HepG2 (cell line): ENCODE measurements at regions not wholly inside any gene's neighbourhood (a gene's known extent, or its start where the extent isn't known, plus 50 kb on each side); places are given as distances from the start of the nearest gene placed in this dataset.
"Not testable (repeated sequence)": the region's sequence is repeated elsewhere in the genome, so short reads cannot be mapped to it uniquely, and the experiment has no call there.

Experiments
- ATAC-seq: fragments of 200-7000 bp; cut with Tn5 transposase; 3 replicates; pipeline ENCODE4 v1.9.1; 2020; ENCODE audit warnings: mild to moderate bottlenecking, moderate library complexity
- BruUV-seq: library from RNA; stranded (reverse); fragments of 400-500 nt; replicated peaks from 2 replicates; lab custom pipeline; 2021; lab: Mats Ljungman, UMichigan
- CTCF ChIA-PET: fragments of 300-600 bp; formaldehyde crosslinking; extraction: SDS; loops from one replicate; lab custom pipeline; 2021; ENCODE audit warnings: low total read pairs, inconsistent platforms, low intra/inter-chr PET ratio; lab: Yijun Ruan, JAX
- POLR2A ChIA-PET: fragments of 350-600 bp; sonication (Branson Sonifier 250); formaldehyde crosslinking; loops from one replicate; lab custom pipeline; 2020; ENCODE audit warnings: antibody characterized with exemption, inconsistent platforms; lab: Yijun Ruan, JAX
- DNase-seq: peaks from one replicate; pipeline ENCODE4 v3.0.0-alpha.2; 2015; ENCODE audit warnings: low spot score
- FAIRE-seq: peaks from 3 replicates; lab custom pipeline; 2011; peaks lifted over from hg19 to GRCh38; lab: Jason Lieb, UNC
- H2AFZ ChIP-seq: one replicate; pipeline ENCODE4 v1.6.1; 2011; ENCODE audit warnings: low read length, inconsistent platforms
- H3K27ac ChIP-seq: fragments of 300-600 bp; 3 replicates; pipeline ENCODE4 v1.8.0; 2011; ENCODE audit warnings: mixed run types, mild to moderate bottlenecking, mixed read lengths, low read length, inconsistent platforms; ENCODE audit not compliant: insufficient read depth; ENCODE audit errors: extremely low read length
- H3K27me3 ChIP-seq, 2 experiments: fragments of 200-600 bp in 1 of 2; 2 replicates in 1 of 2; 3 replicates in 1 of 2; pipeline versions ENCODE4 v1.6.0 to v1.8.0; 2011; ENCODE audit warnings: low read length in 2 of 2, mild to moderate bottlenecking in 2 of 2, moderate library complexity in 2 of 2, inconsistent platforms in 1 of 2; ENCODE audit not compliant: insufficient read depth in 2 of 2, control insufficient read depth in 1 of 2
- H3K36me3 ChIP-seq, 2 experiments: fragments of 200-600 bp in 1 of 2; replicated peaks in 1 of 2; 2 replicates in 1 of 2; 3 replicates in 1 of 2; pipeline versions ENCODE4 v1.5.1 to v1.8.0; 2011; ENCODE audit warnings: low read length in 2 of 2, inconsistent platforms in 1 of 2; ENCODE audit not compliant: insufficient read depth in 2 of 2, control insufficient read depth in 1 of 2
- H3K4me1 ChIP-seq: 2 replicates; pipeline ENCODE4 v1.5.1; 2012; ENCODE audit warnings: low read length, inconsistent platforms; ENCODE audit not compliant: insufficient read depth
- H3K4me2 ChIP-seq: 2 replicates; pipeline ENCODE4 v1.6.0; 2011; ENCODE audit warnings: low read depth, low read length, inconsistent platforms
- H3K4me3 ChIP-seq, 3 experiments: fragments of 200-600 bp in 1 of 3; sonication (generic), shearing (Covaris generic) in 1 of 3; replicated peaks in 1 of 3; 2 replicates each; pipeline ENCODE4 v1.5.1; 2011 to 2016; ENCODE audit warnings: low read length in 3 of 3, inconsistent platforms in 2 of 3, low read depth in 2 of 3, mild to moderate bottlenecking in 2 of 3, control low read depth in 1 of 3, mixed read lengths in 1 of 3; ENCODE audit not compliant: insufficient read depth in 1 of 3
- H3K79me2 ChIP-seq: one replicate; pipeline ENCODE4 v1.6.1; 2011; ENCODE audit warnings: low read length, inconsistent platforms; ENCODE audit not compliant: insufficient read depth
- H3K9ac ChIP-seq: 2 replicates; pipeline ENCODE4 v1.6.0; 2011; ENCODE audit warnings: mild to moderate bottlenecking, low read depth, low read length, inconsistent platforms; ENCODE audit not compliant: insufficient read depth
- H3K9me3 ChIP-seq: 2 replicates; pipeline ENCODE4 v1.5.1; 2012; ENCODE audit warnings: mild to moderate bottlenecking, low read length
- H4K20me1 ChIP-seq: 2 replicates; pipeline ENCODE4 v1.6.0; 2011; ENCODE audit warnings: inconsistent platforms, mild to moderate bottlenecking, low read length, moderate library complexity; ENCODE audit not compliant: insufficient read depth
- ATAD3A ChIP-seq: sonication (generic); formaldehyde crosslinking; IDR thresholded peaks from 2 replicates; pipeline ENCODE4 v1.4.0; 2020; ENCODE audit warnings: missing genetic modification reagents
- CENPT ChIP-seq: sonication (generic); formaldehyde crosslinking; IDR thresholded peaks from 2 replicates; pipeline ENCODE4 v1.8.0; 2022; ENCODE audit warnings: low read depth, mild to moderate bottlenecking, moderate library complexity, missing genetic modification reagents
- PHF8 ChIP-seq: sonication (generic); formaldehyde crosslinking; IDR thresholded peaks from 2 replicates; pipeline ENCODE4 v1.5.0; 2020; ENCODE audit warnings: missing genetic modification reagents
- RARA ChIP-seq: IDR thresholded peaks from 2 replicates; pipeline ENCODE4 v1.6.1; 2016; ENCODE audit warnings: missing genetic modification reagents, missing compliant biosample characterization
- SOX6 ChIP-seq, 2 experiments: fragments of 450-650 bp in 1 of 2; sonication (generic) in 1 of 2; formaldehyde crosslinking in 1 of 2; IDR thresholded peaks; 2 replicates each; pipeline versions ENCODE4 v1.4.0 to v1.6.1; 2017 to 2020; ENCODE audit warnings: antibody characterized with exemption in 1 of 2, mild to moderate bottlenecking in 1 of 2, missing genetic modification reagents in 1 of 2
- ZMYM4 ChIP-seq: sonication (generic); formaldehyde crosslinking; IDR thresholded peaks from 2 replicates; pipeline ENCODE4 v1.8.1; 2023; ENCODE audit warnings: mild to moderate bottlenecking, missing genetic modification reagents
- ZNF264 ChIP-seq: sonication (generic); formaldehyde crosslinking; IDR thresholded peaks from 2 replicates; pipeline ENCODE4 v1.4.0; 2020; ENCODE audit warnings: missing genetic modification reagents
- ZNF496 ChIP-seq: sonication (generic); formaldehyde crosslinking; IDR thresholded peaks from 2 replicates; pipeline ENCODE4 v1.8.1; 2023; ENCODE audit warnings: mild to moderate bottlenecking, moderate library complexity, missing genetic modification reagents; ENCODE audit not compliant: insufficient replicate concordance
- ZNF7 ChIP-seq: IDR thresholded peaks from 2 replicates; pipeline ENCODE4 v1.6.1; 2016; ENCODE audit warnings: missing biosample characterization, missing genetic modification reagents
- ZNF772 ChIP-seq: sonication (generic); formaldehyde crosslinking; IDR thresholded peaks from 2 replicates; pipeline ENCODE4 v1.5.0; 2020; ENCODE audit warnings: mild to moderate bottlenecking, missing genetic modification reagents
- WGBS: methylation state at CpG from one replicate; pipeline ENCODE4 v1.1.6; 2017; ENCODE audit warnings: low lambda C conversion rate; 5-methylcytosine and 5-hydroxymethylcytosine counted together
- in situ Hi-C: cut with HindIII; loops from 2 replicates; pipeline ENCODE4 v1.10.0; 2017; ENCODE audit warnings: low pct_unique_long_range_greater_than_20kb; ENCODE audit not compliant: extremely low pct_ligation_motif_present
- intact Hi-C: fragments of 100-400 bp; cut with micrococcal nuclease; formaldehyde crosslinking; loops from one replicate; pipeline ENCODE4 v1.10.0; 2022; ENCODE audit not compliant: unreplicated experiment
- TF ChIP-seq, protein P1 (sequence below): IDR thresholded peaks from 2 replicates; pipeline ENCODE4 v1.4.0; 2020; ENCODE audit warnings: mild to moderate bottlenecking, missing genetic modification reagents
- TF ChIP-seq, protein P2 (sequence below): IDR thresholded peaks from 2 replicates; pipeline ENCODE4 v1.6.1; 2016; ENCODE audit warnings: missing genetic modification reagents, missing compliant biosample characterization
- TF ChIP-seq, protein P3 (sequence below): sonication (generic); formaldehyde crosslinking; IDR thresholded peaks from 2 replicates; pipeline ENCODE4 v1.8.0; 2022; ENCODE audit warnings: mild to moderate bottlenecking, missing genetic modification reagents

DNA sequence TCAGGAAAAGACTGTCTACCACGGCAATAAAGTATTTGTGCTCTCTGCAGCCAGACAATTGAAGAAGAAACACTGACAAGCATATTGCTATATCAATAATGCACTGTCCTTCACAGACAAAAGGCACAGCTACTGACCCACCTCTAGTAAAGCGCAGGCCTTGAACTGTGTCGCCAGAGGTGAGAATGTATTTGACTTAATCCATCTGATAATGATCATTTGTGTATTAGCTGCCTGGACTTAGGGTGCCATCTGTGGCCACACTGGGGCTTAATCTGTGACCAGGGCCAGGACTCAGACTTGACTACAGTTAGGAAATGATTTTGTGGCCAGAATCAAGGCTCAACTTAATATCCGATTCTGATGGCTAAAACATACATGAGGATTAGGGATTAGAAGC, 260.4 kb downstream of the SMARCA1 start (continued):
- TF ChIP-seq SOX6 (IDR thresholded peaks at IDR 0.05) = no peak
- TF ChIP-seq SOX6 (CRISPR knock-in tag; IDR thresholded peaks at IDR 0.05) = peak; percentile 83
- TF ChIP-seq, protein P1, sequence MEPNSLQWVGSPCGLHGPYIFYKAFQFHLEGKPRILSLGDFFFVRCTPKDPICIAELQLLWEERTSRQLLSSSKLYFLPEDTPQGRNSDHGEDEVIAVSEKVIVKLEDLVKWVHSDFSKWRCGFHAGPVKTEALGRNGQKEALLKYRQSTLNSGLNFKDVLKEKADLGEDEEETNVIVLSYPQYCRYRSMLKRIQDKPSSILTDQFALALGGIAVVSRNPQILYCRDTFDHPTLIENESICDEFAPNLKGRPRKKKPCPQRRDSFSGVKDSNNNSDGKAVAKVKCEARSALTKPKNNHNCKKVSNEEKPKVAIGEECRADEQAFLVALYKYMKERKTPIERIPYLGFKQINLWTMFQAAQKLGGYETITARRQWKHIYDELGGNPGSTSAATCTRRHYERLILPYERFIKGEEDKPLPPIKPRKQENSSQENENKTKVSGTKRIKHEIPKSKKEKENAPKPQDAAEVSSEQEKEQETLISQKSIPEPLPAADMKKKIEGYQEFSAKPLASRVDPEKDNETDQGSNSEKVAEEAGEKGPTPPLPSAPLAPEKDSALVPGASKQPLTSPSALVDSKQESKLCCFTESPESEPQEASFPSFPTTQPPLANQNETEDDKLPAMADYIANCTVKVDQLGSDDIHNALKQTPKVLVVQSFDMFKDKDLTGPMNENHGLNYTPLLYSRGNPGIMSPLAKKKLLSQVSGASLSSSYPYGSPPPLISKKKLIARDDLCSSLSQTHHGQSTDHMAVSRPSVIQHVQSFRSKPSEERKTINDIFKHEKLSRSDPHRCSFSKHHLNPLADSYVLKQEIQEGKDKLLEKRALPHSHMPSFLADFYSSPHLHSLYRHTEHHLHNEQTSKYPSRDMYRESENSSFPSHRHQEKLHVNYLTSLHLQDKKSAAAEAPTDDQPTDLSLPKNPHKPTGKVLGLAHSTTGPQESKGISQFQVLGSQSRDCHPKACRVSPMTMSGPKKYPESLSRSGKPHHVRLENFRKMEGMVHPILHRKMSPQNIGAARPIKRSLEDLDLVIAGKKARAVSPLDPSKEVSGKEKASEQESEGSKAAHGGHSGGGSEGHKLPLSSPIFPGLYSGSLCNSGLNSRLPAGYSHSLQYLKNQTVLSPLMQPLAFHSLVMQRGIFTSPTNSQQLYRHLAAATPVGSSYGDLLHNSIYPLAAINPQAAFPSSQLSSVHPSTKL (CRISPR knock-in tag) = peak; percentile 34; the same call in 1 of the 2 replicates
- no peak for TF ChIP-seq PHF8 (CRISPR knock-in tag)
- TF ChIP-seq ZNF772 (CRISPR knock-in tag) = no peak
- no peak for TF ChIP-seq CENPT (CRISPR knock-in tag)
- no peak for TF ChIP-seq ATAD3A (CRISPR knock-in tag)
- peak; percentile 62 for TF ChIP-seq RARA (CRISPR knock-in tag)
- TF ChIP-seq ZNF496 (CRISPR knock-in tag) = no peak
- TF ChIP-seq ZMYM4 (CRISPR knock-in tag) = peak; percentile 37; the same call in 1 of the 2 replicates
- TF ChIP-seq, protein P2, sequence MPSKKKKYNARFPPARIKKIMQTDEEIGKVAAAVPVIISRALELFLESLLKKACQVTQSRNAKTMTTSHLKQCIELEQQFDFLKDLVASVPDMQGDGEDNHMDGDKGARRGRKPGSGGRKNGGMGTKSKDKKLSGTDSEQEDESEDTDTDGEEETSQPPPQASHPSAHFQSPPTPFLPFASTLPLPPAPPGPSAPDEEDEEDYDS (CRISPR knock-in tag) = no peak
- no peak for TF ChIP-seq ZNF7
- TF ChIP-seq, protein P3, sequence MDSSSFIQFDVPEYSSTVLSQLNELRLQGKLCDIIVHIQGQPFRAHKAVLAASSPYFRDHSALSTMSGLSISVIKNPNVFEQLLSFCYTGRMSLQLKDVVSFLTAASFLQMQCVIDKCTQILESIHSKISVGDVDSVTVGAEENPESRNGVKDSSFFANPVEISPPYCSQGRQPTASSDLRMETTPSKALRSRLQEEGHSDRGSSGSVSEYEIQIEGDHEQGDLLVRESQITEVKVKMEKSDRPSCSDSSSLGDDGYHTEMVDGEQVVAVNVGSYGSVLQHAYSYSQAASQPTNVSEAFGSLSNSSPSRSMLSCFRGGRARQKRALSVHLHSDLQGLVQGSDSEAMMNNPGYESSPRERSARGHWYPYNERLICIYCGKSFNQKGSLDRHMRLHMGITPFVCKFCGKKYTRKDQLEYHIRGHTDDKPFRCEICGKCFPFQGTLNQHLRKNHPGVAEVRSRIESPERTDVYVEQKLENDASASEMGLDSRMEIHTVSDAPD = no peak
- TF ChIP-seq ZNF264 (CRISPR knock-in tag) = no peak

DNA sequence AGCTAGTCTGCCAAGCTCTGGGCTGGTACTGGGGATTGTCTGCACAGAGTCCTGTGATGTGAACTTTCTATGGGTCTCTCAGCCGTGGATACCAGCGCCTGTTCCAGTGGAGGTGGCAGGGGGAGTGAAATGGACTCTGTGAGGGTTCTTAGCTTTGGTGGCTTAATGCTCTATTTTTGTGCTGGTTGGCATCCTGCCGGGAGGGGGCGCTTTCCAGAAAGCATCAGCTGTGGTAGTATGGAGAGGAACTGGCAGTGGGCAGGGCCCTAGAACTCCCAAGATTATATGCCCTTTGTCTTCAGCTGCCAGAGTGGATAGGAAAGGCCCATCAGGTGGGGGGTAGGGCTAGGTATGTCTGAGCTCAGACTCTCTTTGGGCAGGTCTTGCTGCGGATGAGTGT, 267.8 kb downstream of the SMARCA1 start:
- H3K4me3 ChIP-seq, H2AFZ ChIP-seq, H3K9me3 ChIP-seq, BruUV-seq, in situ Hi-C loops, H3K79me2 ChIP-seq, H3K27ac ChIP-seq, H4K20me1 ChIP-seq, H3K4me2 ChIP-seq, CTCF ChIA-PET, intact Hi-C loops, H3K36me3 ChIP-seq, H3K4me1 ChIP-seq, H3K9ac ChIP-seq, DNase-seq, POLR2A ChIA-PET, H3K27me3 ChIP-seq, ATAC-seq, FAIRE-seq: not testable (repeated sequence)
- WGBS = no CpG with 5 or more reads among the region's 5 CpGs
